ENCODE measurements at regions not wholly inside any gene's neighbourhood (a gene's known extent, or its start where the extent isn't known, plus 50 kb on each side); places are given as distances from the start of the nearest gene placed in this dataset.

GRCh38 chr6:137405806-137406205, 88.4 kb downstream of the OLIG3 start:
- TF ChIP-seq EZH2 (IDR thresholded peaks at IDR 0.05) (no peak), POLR2AphosphoS5 (IDR thresholded peaks at IDR 0.05; ENCODE audit: borderline replicate concordance, low read depth, low read length) (no peak), FOXP2 (optimal IDR thresholded peaks at IDR 0.05; ENCODE audit: control extremely low read depth, extremely low read length, insufficient read depth) (no peak)
